NCI-H128 (cell line): ENCODE measurements at regions not wholly inside any gene's neighbourhood (a gene's known extent, or its start where the extent isn't known, plus 50 kb on each side); places are given as distances from the start of the nearest gene placed in this dataset.

Experiments
- DNase-seq: peaks from one replicate; lab custom pipeline; 2025; ENCODE audit not compliant: unreplicated experiment; lab: John Stamatoyannopoulos, UW

DNA sequence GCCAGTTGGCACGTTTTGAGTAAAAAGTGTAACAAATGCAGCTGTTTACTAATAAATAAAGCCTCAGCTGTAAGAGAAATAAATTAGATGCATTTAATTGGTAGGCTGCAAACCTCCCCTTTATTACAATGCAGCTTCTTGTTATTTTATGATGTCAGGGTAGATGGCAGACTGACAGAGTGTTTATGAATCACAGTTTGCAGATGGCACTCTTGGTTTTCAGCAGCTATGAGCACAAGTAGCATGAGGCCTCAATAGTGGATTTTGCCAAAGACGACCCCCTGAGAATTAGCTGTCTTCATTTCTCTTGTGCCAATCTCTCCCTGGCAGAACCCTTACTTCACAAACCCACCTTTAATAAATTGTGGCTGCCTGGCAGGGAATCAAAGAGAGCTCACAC, 161.2 kb upstream of the C1orf87 start:
- no peak for DNase-seq

- no peak for DNase-seq
Measured at GRCh38 chr1:60229821-60230220, 156.3 kb upstream of the C1orf87 start.

- DNase-seq: no peak
Measured at GRCh38 chr1:60228041-60228491, 154.5 kb upstream of the C1orf87 start.

DNA sequence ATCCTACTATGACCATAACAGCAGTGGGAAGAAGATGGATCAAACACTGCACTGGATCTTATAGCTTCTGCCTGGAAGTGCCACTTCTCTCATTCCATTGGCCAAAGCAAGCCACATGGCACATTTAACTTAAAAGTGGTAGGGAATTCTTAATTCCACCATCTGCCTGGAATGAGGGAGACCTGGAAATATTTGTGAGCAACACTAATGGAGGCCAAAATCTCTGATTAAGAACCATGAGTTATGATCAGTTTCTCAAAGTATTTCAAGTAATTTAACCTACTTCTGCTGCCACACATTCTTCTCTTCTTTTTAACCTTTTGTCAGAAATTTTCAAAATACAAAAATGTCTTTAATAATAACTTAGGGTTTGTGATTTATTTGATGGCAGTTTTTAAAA, 154.0 kb upstream of the C1orf87 start:
- DNase-seq: no peak

DNA sequence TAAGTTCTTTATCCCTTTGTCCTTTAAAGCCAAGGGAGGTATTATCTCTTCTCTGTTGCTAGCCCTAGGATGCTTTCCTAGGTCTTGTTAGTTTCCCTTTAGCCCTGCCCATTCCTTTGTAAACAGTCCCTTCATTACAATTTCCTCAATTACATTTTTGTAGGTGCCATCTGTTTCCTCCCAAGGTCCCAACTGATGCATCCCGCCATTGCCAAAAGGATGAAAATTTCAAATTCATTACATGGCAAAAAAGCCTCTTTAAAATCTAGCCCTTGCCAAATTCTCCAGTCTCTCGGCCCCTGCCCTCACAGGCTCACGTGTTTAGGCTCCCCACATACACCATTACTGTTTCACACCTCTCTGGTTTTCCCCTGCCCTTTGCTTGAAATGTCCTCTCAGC, 151.9 kb upstream of the C1orf87 start:
- no peak for DNase-seq

GRCh38 chr1:60224523-60224922, 151.0 kb upstream of the C1orf87 start:
- no peak for DNase-seq

- no peak for DNase-seq
Measured at GRCh38 chr1:60223158-60223557, 149.6 kb upstream of the C1orf87 start.

- no peak for DNase-seq
Measured at GRCh38 chr1:60222360-60223115, 149.0 kb upstream of the C1orf87 start.

DNA sequence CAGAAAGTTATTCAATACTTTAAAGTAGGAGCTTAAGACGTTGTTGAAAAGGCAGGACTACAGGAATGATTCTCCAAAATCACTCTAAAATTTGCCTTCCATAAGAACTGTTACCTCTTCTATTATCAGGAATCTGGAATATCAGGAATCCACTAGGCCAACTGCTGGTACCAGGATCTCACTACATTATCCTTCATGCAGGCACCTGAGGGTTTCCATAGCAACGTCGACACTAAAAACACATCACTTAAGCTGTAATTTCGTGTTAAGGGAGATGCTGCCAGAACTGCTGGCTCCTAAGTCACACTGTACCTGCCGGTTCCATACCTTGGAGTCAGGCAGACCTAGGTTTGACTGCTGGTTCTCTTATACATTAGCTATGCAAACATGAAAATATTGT, 139.7 kb upstream of the C1orf87 start:
- no peak for DNase-seq

GRCh38 chr1:60196026-60196425, 122.5 kb upstream of the C1orf87 start:
- DNase-seq: no peak

- no peak for DNase-seq
Measured at GRCh38 chr1:60185684-60186083, 112.1 kb upstream of the C1orf87 start.

DNA sequence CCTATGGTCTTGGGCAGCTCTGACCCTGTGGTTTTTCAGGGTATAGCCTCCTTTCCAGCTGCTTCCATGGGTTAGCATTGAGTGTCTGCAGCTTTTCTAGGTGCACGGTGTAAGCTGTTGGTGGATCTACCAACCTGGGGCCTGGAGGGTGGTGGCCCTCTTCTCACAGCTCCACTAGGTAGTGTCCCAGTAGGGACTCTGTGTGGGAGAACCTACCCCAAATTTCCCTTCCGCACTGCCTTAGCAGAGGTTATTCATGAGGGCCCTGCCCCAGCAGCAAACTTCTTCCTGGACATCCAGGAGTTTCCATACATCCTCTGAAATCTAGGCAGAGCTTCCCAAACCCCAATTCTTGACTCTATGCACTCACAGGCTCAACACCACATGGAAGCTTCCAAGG, 111.0 kb upstream of the C1orf87 start:
- DNase-seq: no peak

GRCh38 chr1:60173729-60174505, 100.3 kb upstream of the C1orf87 start:
- no peak for DNase-seq

GRCh38 chr1:60173006-60173405, 99.4 kb upstream of the C1orf87 start:
- DNase-seq: no peak

DNA sequence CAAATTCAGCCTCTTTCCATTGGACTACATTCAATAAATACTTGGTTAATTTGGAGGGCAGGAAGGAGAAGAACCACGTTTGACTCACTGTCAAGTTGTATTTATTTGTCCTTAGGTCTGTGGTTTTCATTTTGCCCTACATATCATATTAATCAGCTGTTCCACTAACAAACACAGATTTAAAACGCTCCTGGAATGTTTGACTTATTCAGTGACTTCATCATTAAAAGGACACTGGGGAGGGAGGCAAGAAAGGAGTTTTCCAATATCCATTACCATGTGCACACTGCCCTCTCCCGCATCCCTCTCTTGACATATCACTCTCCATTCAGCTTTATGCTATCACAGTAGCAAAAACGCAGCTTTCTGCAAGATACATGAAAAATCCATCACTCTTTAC, 98.2 kb upstream of the C1orf87 start:
- DNase-seq: no peak

DNA sequence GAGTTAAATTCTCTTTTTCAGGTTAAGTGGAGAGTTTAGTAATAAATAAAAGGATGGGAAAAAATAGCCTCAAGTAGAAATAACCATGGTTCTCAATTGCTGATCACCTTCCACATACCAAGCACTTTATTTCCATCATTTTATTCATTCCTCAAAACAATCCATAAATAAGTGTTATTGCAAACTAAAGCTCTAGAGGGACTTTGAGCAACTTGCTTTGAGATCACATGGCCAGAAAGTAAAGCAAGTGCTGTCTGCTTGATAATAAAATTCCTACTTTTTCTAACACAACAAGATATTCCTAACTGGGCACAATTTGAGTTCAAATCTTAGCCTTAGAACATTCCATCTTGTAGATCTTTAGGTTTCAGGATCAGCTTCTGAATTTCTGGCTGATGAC, 97.1 kb upstream of the C1orf87 start:
- DNase-seq: no peak

DNA sequence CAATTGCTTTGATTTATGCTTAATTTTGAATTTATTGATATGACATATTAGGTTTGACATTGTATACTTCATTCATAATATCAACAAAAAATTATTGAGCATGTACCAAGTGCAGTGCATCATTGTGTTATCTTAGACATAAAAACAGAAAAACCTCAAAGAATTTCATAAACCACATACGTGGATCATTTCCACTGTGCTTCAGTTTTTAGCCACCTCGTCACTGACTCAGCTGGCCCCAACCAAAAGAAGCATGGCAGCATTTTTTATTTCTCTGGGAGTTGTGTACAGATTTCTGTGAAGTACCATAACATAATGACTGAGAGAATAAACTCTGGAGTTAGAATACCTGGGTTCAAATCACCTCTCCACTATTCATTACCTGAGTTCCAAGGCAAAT, 95.6 kb upstream of the C1orf87 start:
- DNase-seq: no peak

DNA sequence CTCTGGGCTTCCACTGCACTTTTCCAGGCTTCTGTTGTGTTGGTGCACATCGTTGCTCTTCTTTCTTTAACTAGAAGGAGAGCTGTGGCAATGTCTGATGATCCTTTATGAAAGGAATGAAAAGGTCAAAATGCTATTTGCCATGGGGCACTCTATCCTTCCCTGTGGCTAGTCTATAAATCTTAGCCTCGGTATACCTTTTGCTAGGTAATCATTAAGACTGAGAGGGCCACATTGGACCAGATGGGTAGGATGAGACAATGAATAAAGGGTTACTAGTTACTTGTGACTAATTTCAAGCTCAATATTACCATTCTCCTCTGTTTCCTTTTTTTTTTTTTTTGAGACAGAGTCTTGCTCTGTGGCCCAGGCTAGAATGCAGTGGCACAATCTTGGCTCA, 89.4 kb upstream of the C1orf87 start:
- DNase-seq: no peak

GRCh38 chr1:60160141-60160540, 86.6 kb upstream of the C1orf87 start:
- no peak for DNase-seq

DNA sequence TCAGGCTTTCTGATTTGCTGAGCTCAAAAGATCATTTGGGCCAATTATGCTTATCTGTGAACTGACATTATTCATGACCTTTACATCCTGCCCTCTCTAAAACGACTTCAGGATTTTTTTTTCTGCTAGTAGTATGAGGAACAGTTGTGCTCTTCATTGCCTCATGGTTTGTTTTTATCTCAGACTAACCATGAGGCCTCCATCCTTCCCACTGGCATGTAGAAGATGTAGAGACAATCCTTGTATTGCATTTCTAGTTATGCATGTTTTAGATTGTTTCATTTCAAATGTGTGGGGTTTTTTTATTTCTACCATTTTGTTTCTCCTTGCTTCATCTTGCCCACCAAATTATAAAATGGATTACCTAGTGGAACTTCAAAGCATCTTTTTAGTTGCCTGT, 82.8 kb upstream of the C1orf87 start:
- DNase-seq: no peak

- no peak for DNase-seq
Measured at GRCh38 chr1:60153961-60154360, 80.4 kb upstream of the C1orf87 start.

- no peak for DNase-seq
Measured at GRCh38 chr1:60152891-60153290, 79.3 kb upstream of the C1orf87 start.

- no peak for DNase-seq
Measured at GRCh38 chr1:60151311-60151710, 77.7 kb upstream of the C1orf87 start.
